Nephron progenitor cell (in vitro differentiated cells): ENCODE measurements at regions not wholly inside any gene's neighbourhood (a gene's known extent, or its start where the extent isn't known, plus 50 kb on each side); places are given as distances from the start of the nearest gene placed in this dataset.

ENCODE experiments used
- DNase-seq: peaks from one replicate; pipeline ENCODE4 v3.0.0; 2021
- H3K27ac Mint-ChIP-seq: 2 replicates; pipeline ENCODE4 v1.8.0; 2021; ENCODE audit warnings: mild to moderate bottlenecking, moderate library complexity, mixed read lengths
- H3K27me3 Mint-ChIP-seq: 2 replicates; pipeline ENCODE4 v1.8.0; 2021; ENCODE audit warnings: mild to moderate bottlenecking, low read depth, mixed read lengths; ENCODE audit not compliant: poor library complexity
- H3K36me3 Mint-ChIP-seq: 2 replicates; pipeline ENCODE4 v1.8.0; 2021; ENCODE audit warnings: low read depth, mixed read lengths
- H3K4me1 Mint-ChIP-seq: 2 replicates; pipeline ENCODE4 v1.8.0; 2021; ENCODE audit warnings: mixed read lengths
- H3K4me3 Mint-ChIP-seq: 2 replicates; pipeline ENCODE4 v1.8.0; 2021; ENCODE audit warnings: mild to moderate bottlenecking, moderate library complexity, mixed read lengths
- H3K9me3 Mint-ChIP-seq: 2 replicates; pipeline ENCODE4 v1.8.0; 2021; ENCODE audit warnings: mild to moderate bottlenecking, moderate library complexity, mixed read lengths
- TF ChIP-seq, protein P1 (sequence below): fragments of 200-600 bp; sonication (generic); IDR thresholded peaks from 2 replicates; pipeline ENCODE4 v1.5.0; 2021; ENCODE audit warnings: antibody characterized with exemption

GRCh38 chr4:43351970-43352806 lies 459.7 kb downstream of the GRXCR1 start:
- Mint-ChIP-seq H3K36me3 (no peaks in the 10 kb centered on the region), H3K4me3 (no peak overlapping the region), H3K27ac (no peak overlapping the region), H3K4me1 (no peaks in the 10 kb centered on the region), H3K9me3 (no peaks in the 10 kb centered on the region), H3K27me3 (peaks cover 4% of the 10 kb centered on the region)
- TF ChIP-seq, protein P1, sequence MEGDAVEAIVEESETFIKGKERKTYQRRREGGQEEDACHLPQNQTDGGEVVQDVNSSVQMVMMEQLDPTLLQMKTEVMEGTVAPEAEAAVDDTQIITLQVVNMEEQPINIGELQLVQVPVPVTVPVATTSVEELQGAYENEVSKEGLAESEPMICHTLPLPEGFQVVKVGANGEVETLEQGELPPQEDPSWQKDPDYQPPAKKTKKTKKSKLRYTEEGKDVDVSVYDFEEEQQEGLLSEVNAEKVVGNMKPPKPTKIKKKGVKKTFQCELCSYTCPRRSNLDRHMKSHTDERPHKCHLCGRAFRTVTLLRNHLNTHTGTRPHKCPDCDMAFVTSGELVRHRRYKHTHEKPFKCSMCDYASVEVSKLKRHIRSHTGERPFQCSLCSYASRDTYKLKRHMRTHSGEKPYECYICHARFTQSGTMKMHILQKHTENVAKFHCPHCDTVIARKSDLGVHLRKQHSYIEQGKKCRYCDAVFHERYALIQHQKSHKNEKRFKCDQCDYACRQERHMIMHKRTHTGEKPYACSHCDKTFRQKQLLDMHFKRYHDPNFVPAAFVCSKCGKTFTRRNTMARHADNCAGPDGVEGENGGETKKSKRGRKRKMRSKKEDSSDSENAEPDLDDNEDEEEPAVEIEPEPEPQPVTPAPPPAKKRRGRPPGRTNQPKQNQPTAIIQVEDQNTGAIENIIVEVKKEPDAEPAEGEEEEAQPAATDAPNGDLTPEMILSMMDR: no peak
- DNase-seq: no peak

DNA sequence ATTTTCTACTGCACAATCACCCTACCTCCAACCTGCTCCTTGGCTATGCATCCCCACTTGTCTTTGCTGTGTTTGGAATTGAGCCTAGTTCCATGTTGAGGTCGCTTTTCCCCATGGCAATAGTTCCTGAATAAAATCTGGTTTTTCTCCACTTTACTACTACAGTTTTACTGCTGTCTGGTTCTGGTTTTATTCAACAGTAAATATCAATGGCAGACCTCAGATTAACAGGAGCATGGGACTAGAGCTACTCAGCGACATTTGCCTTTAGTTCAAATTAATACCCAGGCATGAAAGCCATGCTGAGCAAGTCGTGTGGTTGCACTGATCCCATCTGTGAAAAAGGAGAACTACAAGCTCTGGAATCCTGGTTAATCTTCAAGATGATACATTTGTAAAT lies 460.3 kb downstream of the GRXCR1 start:
- Mint-ChIP-seq H3K4me1 (no peaks in the 10 kb centered on the region), H3K27ac (no peak overlapping the region), H3K4me3 (no peak overlapping the region), H3K36me3 (no peaks in the 10 kb centered on the region), H3K27me3 (peaks cover 4% of the 10 kb centered on the region), H3K9me3 (no peaks in the 10 kb centered on the region)
- TF ChIP-seq, protein P1: no peak
- DNase-seq: no peak

DNA sequence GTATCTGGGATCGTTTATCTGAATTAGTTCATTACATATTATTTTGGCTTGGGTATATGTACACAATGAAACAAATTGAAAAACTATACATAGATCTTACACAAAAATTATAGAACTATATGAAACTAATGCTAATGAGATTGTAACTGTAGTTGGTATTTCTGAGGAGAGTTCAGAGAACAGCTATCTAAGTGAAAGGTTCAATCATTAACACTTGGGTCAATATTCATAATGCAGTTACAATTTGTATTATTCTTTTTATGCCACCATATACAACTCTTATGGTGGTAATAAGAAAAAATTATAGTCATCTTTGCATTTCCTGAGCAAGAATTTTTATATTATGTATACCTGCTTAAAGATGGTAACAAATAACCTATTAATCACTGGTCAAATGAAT lies 461.0 kb downstream of the GRXCR1 start:
- TF ChIP-seq, protein P1: no peak
- no peaks in the 10 kb centered on the region for H3K36me3 Mint-ChIP-seq
- DNase-seq: no peak
- no peak overlapping the region for H3K27ac Mint-ChIP-seq
- H3K9me3 Mint-ChIP-seq: no peaks in the 10 kb centered on the region
- H3K4me3 Mint-ChIP-seq: no peak overlapping the region
- no peaks in the 10 kb centered on the region for H3K4me1 Mint-ChIP-seq
- peaks cover 4% of the 10 kb centered on the region for H3K27me3 Mint-ChIP-seq

DNA sequence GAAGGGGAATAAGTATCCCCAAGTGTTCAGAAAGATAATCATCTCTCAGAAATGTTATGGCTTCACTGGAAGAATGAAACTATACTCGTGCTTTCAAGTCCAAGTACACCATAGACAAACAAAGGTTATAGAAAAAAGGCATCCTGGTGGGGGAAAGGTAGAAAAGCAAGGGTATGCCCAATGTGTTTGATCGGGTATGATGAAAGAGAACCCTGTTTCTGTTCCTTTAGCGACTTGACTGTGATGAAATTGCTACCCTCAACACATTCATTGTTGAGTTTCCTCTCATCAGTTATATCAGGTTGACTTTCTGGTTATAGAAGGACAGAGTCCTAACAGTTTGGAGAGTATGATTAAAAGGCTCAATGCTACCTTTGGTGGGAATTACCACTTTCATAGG lies 464.3 kb downstream of the GRXCR1 start:
- no peak for DNase-seq
- H3K4me3 Mint-ChIP-seq: no peak overlapping the region
- no peak overlapping the region for H3K27ac Mint-ChIP-seq
- no peaks in the 10 kb centered on the region for H3K36me3 Mint-ChIP-seq
- no peaks in the 10 kb centered on the region for H3K9me3 Mint-ChIP-seq
- H3K4me1 Mint-ChIP-seq: no peaks in the 10 kb centered on the region
- peaks cover 4% of the 10 kb centered on the region for H3K27me3 Mint-ChIP-seq
- TF ChIP-seq, protein P1: no peak

DNA sequence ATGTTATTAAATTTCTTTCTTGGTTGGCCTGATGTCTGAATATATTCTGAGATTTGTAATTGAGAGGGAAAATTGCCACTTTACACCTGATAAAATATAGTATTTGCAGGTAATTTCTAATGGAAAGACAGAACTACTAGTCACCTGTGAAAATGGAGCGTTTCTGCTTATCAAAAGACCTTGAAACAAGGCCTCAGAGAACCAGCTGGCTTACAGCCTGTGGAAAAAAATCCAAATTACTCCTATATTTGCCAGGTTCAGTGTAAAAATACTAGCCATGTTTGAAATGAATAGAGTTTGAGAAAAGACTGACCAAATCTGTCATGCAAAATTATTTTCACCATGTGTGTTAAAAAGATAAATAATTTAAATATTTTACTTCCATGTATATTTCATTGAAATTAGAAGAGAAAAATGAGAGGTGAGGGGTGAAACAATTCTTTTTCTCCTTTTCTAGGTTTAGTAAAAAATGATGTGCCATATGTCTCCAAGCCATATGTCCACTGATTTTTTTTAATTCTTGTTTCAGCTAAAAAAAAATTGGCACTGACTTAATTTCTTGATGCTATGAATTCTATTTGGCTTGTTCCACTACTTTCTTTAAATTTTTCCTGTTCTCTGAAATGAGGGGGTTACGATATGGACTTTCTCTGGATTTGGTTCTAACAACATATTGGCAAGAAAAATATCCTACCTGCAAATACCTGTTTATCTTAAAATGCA lies 464.9 kb downstream of the GRXCR1 start:
- DNase-seq: no peak
- H3K9me3 Mint-ChIP-seq: no peaks in the 10 kb centered on the region
- H3K27me3 Mint-ChIP-seq: peaks cover 4% of the 10 kb centered on the region
- TF ChIP-seq, protein P1: no peak
- no peaks in the 10 kb centered on the region for H3K4me1 Mint-ChIP-seq
- H3K36me3 Mint-ChIP-seq: no peaks in the 10 kb centered on the region
- H3K4me3 Mint-ChIP-seq: no peak overlapping the region
- no peak overlapping the region for H3K27ac Mint-ChIP-seq
